ENCODE measurements at regions not wholly inside any gene's neighbourhood (a gene's known extent, or its start where the extent isn't known, plus 50 kb on each side); places are given as distances from the start of the nearest gene placed in this dataset.

- Histone ChIP-seq H2AFZ (ENCODE audit: low read length) (no peak overlapping the region), H3K4me2 (ENCODE audit: low read depth, low read length) (no peak overlapping the region), H3K9ac (ENCODE audit: insufficient read depth, low read depth, low read length) (no peak overlapping the region), H3K36me3 (replicated peaks in 1 of 2; ENCODE audit: control insufficient read depth in 1 of 2, insufficient read depth in 2 of 2, low read length in 2 of 2) (no peaks in the 10 kb centered on the region), H4K20me1 (ENCODE audit: insufficient read depth, low read length) (no peaks in the 10 kb centered on the region), H3K4me1 (ENCODE audit: insufficient read depth, low read length) (peaks cover 9% of the 10 kb centered on the region), H3K27me3 (ENCODE audit: control insufficient read depth in 1 of 2, insufficient read depth in 2 of 2, low read length in 2 of 2) (no peaks in the 10 kb centered on the region; a peak in 1 of 5 replicates), H3K9me3 (ENCODE audit: low read length) (no peaks in the 10 kb centered on the region), H3K27ac (ENCODE audit: extremely low read length, insufficient read depth, low read length) (no peak overlapping the region), H3K79me2 (ENCODE audit: insufficient read depth, low read length) (no peaks in the 10 kb centered on the region), H3K4me3 (replicated peaks in 1 of 3; ENCODE audit: insufficient read depth in 1 of 3, low read depth in 2 of 3, low read length in 3 of 3) (no peak overlapping the region)
- intact Hi-C loops (cut with micrococcal nuclease; ENCODE audit: unreplicated experiment) (no loop called here), in situ Hi-C loops (cut with HindIII; ENCODE audit: extremely low pct_ligation_motif_present, low pct_unique_long_range_greater_than_20kb) (no loop called here)
- CTCF ChIA-PET (ENCODE audit: low intra/inter-chr PET ratio, low total read pairs): no interaction called here
- DNase-seq (ENCODE audit: low spot score) (no peak), ATAC-seq (no peak), FAIRE-seq (no peak)
- POLR2A ChIA-PET: no interaction called here
- BruUV-seq (replicated peaks): no TSS peak
- 19% methylated on average over 9 of the region's 9 CpGs for WGBS (ENCODE audit: low lambda C conversion rate)
- no peak for TF ChIP-seq ZBTB25 (CRISPR knock-in tag; IDR thresholded peaks at IDR 0.05)
- TF ChIP-seq ZNF383 (CRISPR knock-in tag; IDR thresholded peaks at IDR 0.05; ENCODE audit: borderline replicate concordance): no peak
- no peak for TF ChIP-seq GATAD2A (CRISPR knock-in tag; IDR thresholded peaks at IDR 0.05)
- TF ChIP-seq POGK (CRISPR knock-in tag; conservative IDR thresholded peaks at IDR 0.05): no peak
- no peak for TF ChIP-seq ZFP62 (CRISPR knock-in tag; IDR thresholded peaks at IDR 0.05)
- no peak for TF ChIP-seq CREB1 (IDR thresholded peaks at IDR 0.05)
- no peak for TF ChIP-seq CREB1 (CRISPR knock-in tag; IDR thresholded peaks at IDR 0.05)
- TF ChIP-seq ZNF639 (CRISPR knock-in tag; conservative IDR thresholded peaks at IDR 0.05): no peak
- no peak for TF ChIP-seq MZF1 (CRISPR knock-in tag; IDR thresholded peaks at IDR 0.05; ENCODE audit: borderline replicate concordance)
- TF ChIP-seq ZNF580 (CRISPR knock-in tag; IDR thresholded peaks at IDR 0.05; ENCODE audit: borderline replicate concordance, low read depth): no peak
- TF ChIP-seq ELF3 (CRISPR knock-in tag; IDR thresholded peaks at IDR 0.05): no peak
- no peak for TF ChIP-seq HNF4G (IDR thresholded peaks at IDR 0.05; ENCODE audit: borderline replicate concordance, low read depth, low read length)
- no peak for TF ChIP-seq HNF4G (CRISPR knock-in tag; IDR thresholded peaks at IDR 0.05; ENCODE audit: borderline replicate concordance, low read depth)
- no peak for TF ChIP-seq TSC22D2 (CRISPR knock-in tag; IDR thresholded peaks at IDR 0.05; ENCODE audit: borderline replicate concordance)
- no peak for TF ChIP-seq GATAD1 (CRISPR knock-in tag; IDR thresholded peaks at IDR 0.05)
- no peak for TF ChIP-seq ZNF710 (CRISPR knock-in tag; IDR thresholded peaks at IDR 0.05; ENCODE audit: borderline replicate concordance)
- TF ChIP-seq ZNF280B (CRISPR knock-in tag; IDR thresholded peaks at IDR 0.05; ENCODE audit: borderline replicate concordance): no peak
Observed at GRCh38 chr2:65913813-65914212, 481.4 kb upstream of the SPRED2 start.
